SK-N-SH treated with all-trans-retinoic acid at 6 μM for 48 hours (cell line): ENCODE measurements at regions not wholly inside any gene's neighbourhood (a gene's known extent, or its start where the extent isn't known, plus 50 kb on each side); places are given as distances from the start of the nearest gene placed in this dataset.

Experiments
- ATAC-seq: fragments of 200-7000 bp; cut with Tn5 transposase; 3 replicates; pipeline ENCODE4 v1.9.1; 2020; ENCODE audit warnings: mild to moderate bottlenecking, moderate library complexity
- ARNTL ChIP-seq: fragments of 450-650 bp; formaldehyde crosslinking; IDR thresholded peaks from 2 replicates; pipeline ENCODE4 v1.5.0; 2020; ENCODE audit warnings: low read depth, mild to moderate bottlenecking, moderate library complexity, borderline replicate concordance
- BACH2 ChIP-seq: fragments of 250-450 bp; sonication (Bioruptor Pico); IDR thresholded peaks from 2 replicates; pipeline ENCODE4 v1.9.0; 2021; ENCODE audit warnings: mild to moderate bottlenecking, borderline replicate concordance
- CREB5 ChIP-seq: fragments of 250-450 bp; sonication (Bioruptor Pico); IDR thresholded peaks from 2 replicates; pipeline ENCODE4 v1.5.1; 2020; ENCODE audit warnings: low read depth, mild to moderate bottlenecking, moderate library complexity
- CSRNP3 ChIP-seq: fragments of 250-450 bp; sonication (Bioruptor Pico); IDR thresholded peaks from 2 replicates; pipeline ENCODE4 v1.5.1; 2021; ENCODE audit warnings: mild to moderate bottlenecking, moderate library complexity
- ESRRG ChIP-seq: fragments of 250-450 bp; sonication (Bioruptor Pico); IDR thresholded peaks from 2 replicates; pipeline ENCODE4 v1.6.1; 2021; ENCODE audit warnings: mild to moderate bottlenecking
- ISL1 ChIP-seq: fragments of 250-450 bp; sonication (Bioruptor Pico); IDR thresholded peaks from 2 replicates; pipeline ENCODE4 v2.1.2; 2022; ENCODE audit warnings: mild to moderate bottlenecking, moderate library complexity
- OSR1 ChIP-seq: fragments of 250-450 bp; sonication (Bioruptor Pico); IDR thresholded peaks from 2 replicates; pipeline ENCODE4 v1.8.0; 2022; ENCODE audit warnings: moderate library complexity, mild to moderate bottlenecking, inconsistent platforms
- SNAI2 ChIP-seq: fragments of 250-450 bp; sonication (Bioruptor Pico); IDR thresholded peaks from 2 replicates; pipeline ENCODE4 v1.5.0; 2020; ENCODE audit warnings: mild to moderate bottlenecking, moderate library complexity
- TCF4 ChIP-seq: fragments of 250-450 bp; sonication (Bioruptor Pico); IDR thresholded peaks from 2 replicates; pipeline ENCODE4 v1.8.0; 2021; ENCODE audit warnings: mild to moderate bottlenecking, moderate library complexity, borderline replicate concordance
- TOX ChIP-seq: fragments of 250-450 bp; sonication (Bioruptor Pico); IDR thresholded peaks from 2 replicates; pipeline ENCODE4 v1.8.0; 2021; ENCODE audit warnings: mild to moderate bottlenecking, moderate library complexity, borderline replicate concordance
- ZC3H10 ChIP-seq: fragments of 250-450 bp; sonication (Bioruptor Pico); IDR thresholded peaks from 2 replicates; pipeline ENCODE4 v1.5.1; 2021; ENCODE audit warnings: mild to moderate bottlenecking, moderate library complexity
- ZFP30 ChIP-seq: fragments of 450-650 bp; formaldehyde crosslinking; IDR thresholded peaks from 2 replicates; pipeline ENCODE4 v1.5.0; 2022; ENCODE audit warnings: mild to moderate bottlenecking, moderate library complexity
- ZNF565 ChIP-seq: fragments of 450-650 bp; formaldehyde crosslinking; conservative IDR thresholded peaks from 2 replicates; pipeline ENCODE4 v1.5.0; 2020; ENCODE audit warnings: low read depth, mild to moderate bottlenecking, moderate library complexity
- ZNF70 ChIP-seq: fragments of 450-650 bp; formaldehyde crosslinking; IDR thresholded peaks from 2 replicates; pipeline ENCODE4 v1.5.0; 2020; ENCODE audit warnings: mild to moderate bottlenecking, moderate library complexity
- ZNF8 ChIP-seq: fragments of 450-650 bp; formaldehyde crosslinking; IDR thresholded peaks from 2 replicates; pipeline ENCODE4 v1.5.0; 2020; ENCODE audit warnings: mild to moderate bottlenecking, moderate library complexity
- TF ChIP-seq, protein P1 (sequence below): fragments of 250-450 bp; sonication (Bioruptor Pico); IDR thresholded peaks from 2 replicates; pipeline ENCODE4 v1.8.0; 2020; ENCODE audit warnings: mild to moderate bottlenecking, moderate library complexity, borderline replicate concordance
- TF ChIP-seq, protein P2 (sequence below): fragments of 250-450 bp; sonication (Bioruptor Pico); IDR thresholded peaks from 2 replicates; pipeline ENCODE4 v1.5.0; 2020; ENCODE audit warnings: mild to moderate bottlenecking, moderate library complexity
- TF ChIP-seq, protein P3 (sequence below): fragments of 250-450 bp; sonication (Bioruptor Pico); IDR thresholded peaks from 2 replicates; pipeline ENCODE4 v1.8.0; 2021; ENCODE audit warnings: low read depth, mild to moderate bottlenecking, moderate library complexity, borderline replicate concordance

GRCh38 chr20:29296256-29297230 lies 1960.9 kb upstream of the DEFB115 start:
- ATAC-seq: no peak
- TF ChIP-seq, protein P1, sequence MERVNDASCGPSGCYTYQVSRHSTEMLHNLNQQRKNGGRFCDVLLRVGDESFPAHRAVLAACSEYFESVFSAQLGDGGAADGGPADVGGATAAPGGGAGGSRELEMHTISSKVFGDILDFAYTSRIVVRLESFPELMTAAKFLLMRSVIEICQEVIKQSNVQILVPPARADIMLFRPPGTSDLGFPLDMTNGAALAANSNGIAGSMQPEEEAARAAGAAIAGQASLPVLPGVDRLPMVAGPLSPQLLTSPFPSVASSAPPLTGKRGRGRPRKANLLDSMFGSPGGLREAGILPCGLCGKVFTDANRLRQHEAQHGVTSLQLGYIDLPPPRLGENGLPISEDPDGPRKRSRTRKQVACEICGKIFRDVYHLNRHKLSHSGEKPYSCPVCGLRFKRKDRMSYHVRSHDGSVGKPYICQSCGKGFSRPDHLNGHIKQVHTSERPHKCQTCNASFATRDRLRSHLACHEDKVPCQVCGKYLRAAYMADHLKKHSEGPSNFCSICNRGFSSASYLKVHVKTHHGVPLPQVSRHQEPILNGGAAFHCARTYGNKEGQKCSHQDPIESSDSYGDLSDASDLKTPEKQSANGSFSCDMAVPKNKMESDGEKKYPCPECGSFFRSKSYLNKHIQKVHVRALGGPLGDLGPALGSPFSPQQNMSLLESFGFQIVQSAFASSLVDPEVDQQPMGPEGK (CRISPR knock-in tag): no peak
- TF ChIP-seq CSRNP3 (CRISPR knock-in tag) (no peak), ZNF70 (no peak), ZNF565 (no peak), TCF4 (CRISPR knock-in tag) (no peak), ZNF8 (CRISPR knock-in tag) (no peak)

DNA sequence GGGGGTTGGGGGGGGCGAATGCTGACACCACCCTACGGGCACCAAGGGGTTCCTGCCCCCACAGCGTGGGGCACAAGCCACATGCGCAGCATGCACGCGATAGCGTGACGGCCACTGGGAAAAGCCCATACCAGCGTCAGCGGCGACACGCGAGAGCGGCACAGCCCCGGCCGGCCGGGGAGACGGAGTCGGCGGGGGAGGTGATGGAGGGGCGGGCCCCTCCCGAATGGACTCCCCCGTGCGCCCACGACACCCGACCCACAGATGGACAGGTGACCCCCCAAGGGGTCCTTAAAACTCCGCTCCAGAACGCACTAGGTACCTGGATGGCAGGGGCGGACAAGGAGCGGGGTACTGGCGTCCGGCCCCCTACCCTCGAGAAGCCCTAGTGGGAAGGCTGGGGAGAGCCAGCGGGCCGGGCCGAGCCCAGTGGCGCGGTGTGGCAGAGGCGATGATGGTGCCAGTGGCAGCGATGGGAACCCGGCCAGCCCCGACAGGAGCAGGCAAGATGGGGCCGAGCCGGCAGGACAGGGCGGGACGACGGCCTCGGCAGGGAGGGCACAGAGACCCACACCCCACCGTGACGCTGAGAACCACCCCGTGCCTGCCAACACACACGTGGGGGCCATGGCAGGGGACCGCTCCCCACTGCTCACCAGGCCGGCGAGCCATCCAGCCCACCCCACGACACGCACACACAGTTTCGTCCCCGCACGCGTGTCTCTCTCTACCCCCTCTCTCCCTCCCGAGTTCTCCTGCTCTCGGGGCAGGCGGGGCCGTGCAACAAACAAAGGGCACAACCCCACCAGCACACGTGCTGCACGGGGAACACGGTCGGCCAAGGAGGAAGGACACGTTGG lies 1959.8 kb upstream of the DEFB115 start:
- no peak for ATAC-seq

GRCh38 chr20:29298271-29298590 lies 1959.2 kb upstream of the DEFB115 start:
- TF ChIP-seq ISL1 (CRISPR knock-in tag) (no peak), OSR1 (CRISPR knock-in tag) (no peak), ESRRG (CRISPR knock-in tag) (no peak), ZNF565 (no peak), CREB5 (CRISPR knock-in tag) (no peak), TOX (CRISPR knock-in tag) (no peak), ZFP30 (CRISPR knock-in tag) (no peak), ZC3H10 (CRISPR knock-in tag) (no peak), BACH2 (no peak), SNAI2 (CRISPR knock-in tag) (no peak)
- TF ChIP-seq, protein P2, sequence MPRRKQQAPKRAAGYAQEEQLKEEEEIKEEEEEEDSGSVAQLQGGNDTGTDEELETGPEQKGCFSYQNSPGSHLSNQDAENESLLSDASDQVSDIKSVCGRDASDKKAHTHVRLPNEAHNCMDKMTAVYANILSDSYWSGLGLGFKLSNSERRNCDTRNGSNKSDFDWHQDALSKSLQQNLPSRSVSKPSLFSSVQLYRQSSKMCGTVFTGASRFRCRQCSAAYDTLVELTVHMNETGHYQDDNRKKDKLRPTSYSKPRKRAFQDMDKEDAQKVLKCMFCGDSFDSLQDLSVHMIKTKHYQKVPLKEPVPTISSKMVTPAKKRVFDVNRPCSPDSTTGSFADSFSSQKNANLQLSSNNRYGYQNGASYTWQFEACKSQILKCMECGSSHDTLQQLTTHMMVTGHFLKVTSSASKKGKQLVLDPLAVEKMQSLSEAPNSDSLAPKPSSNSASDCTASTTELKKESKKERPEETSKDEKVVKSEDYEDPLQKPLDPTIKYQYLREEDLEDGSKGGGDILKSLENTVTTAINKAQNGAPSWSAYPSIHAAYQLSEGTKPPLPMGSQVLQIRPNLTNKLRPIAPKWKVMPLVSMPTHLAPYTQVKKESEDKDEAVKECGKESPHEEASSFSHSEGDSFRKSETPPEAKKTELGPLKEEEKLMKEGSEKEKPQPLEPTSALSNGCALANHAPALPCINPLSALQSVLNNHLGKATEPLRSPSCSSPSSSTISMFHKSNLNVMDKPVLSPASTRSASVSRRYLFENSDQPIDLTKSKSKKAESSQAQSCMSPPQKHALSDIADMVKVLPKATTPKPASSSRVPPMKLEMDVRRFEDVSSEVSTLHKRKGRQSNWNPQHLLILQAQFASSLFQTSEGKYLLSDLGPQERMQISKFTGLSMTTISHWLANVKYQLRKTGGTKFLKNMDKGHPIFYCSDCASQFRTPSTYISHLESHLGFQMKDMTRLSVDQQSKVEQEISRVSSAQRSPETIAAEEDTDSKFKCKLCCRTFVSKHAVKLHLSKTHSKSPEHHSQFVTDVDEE (CRISPR knock-in tag): no peak
- ATAC-seq: no peak

More for the DNA sequence above, 1959.8 kb upstream of the DEFB115 start:
- TF ChIP-seq ARNTL (CRISPR knock-in tag): no peak
- TF ChIP-seq, protein P3, sequence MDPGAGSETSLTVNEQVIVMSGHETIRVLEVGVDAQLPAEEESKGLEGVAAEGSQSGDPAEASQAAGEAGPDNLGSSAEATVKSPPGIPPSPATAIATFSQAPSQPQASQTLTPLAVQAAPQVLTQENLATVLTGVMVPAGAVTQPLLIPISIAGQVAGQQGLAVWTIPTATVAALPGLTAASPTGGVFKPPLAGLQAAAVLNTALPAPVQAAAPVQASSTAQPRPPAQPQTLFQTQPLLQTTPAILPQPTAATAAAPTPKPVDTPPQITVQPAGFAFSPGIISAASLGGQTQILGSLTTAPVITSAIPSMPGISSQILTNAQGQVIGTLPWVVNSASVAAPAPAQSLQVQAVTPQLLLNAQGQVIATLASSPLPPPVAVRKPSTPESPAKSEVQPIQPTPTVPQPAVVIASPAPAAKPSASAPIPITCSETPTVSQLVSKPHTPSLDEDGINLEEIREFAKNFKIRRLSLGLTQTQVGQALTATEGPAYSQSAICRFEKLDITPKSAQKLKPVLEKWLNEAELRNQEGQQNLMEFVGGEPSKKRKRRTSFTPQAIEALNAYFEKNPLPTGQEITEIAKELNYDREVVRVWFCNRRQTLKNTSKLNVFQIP (CRISPR knock-in tag): no peak
